ENCODE measurements at regions not wholly inside any gene's neighbourhood (a gene's known extent, or its start where the extent isn't known, plus 50 kb on each side); places are given as distances from the start of the nearest gene placed in this dataset.

- no peaks in the 10 kb centered on the region for H3K27me3 ChIP-seq (replicated peaks)
- no peaks in the 10 kb centered on the region for H3K36me3 ChIP-seq (replicated peaks)
- no peak for DNase-seq
- no peak overlapping the region for H3K27ac ChIP-seq
- in situ Hi-C loops (cut with HindIII; ENCODE audit: low pct_ligation_motif_present, low sequenced_read_pairs), result no loop called here
- no peak overlapping the region for H3K4me3 ChIP-seq (ENCODE audit: low read depth, low read length)
- no peak for TF ChIP-seq CTCF (IDR thresholded peaks at IDR 0.05; ENCODE audit: low read depth, low read length, missing control alignments)
Observed at GRCh38 chr1:169027607-169028320, 78.7 kb upstream of the ATP1B1 start.

- Histone ChIP-seq H3K27me3 (replicated peaks) (no peaks in the 10 kb centered on the region), H3K27ac (no peak overlapping the region), H3K4me3 (ENCODE audit: low read depth, low read length) (no peak overlapping the region), H3K36me3 (replicated peaks) (no peaks in the 10 kb centered on the region)
- DNase-seq, result no peak
- in situ Hi-C loops (cut with HindIII; ENCODE audit: low pct_ligation_motif_present, low sequenced_read_pairs), result no loop called here
- TF ChIP-seq CTCF (IDR thresholded peaks at IDR 0.05; ENCODE audit: low read depth, low read length, missing control alignments), result no peak
Observed at GRCh38 chr1:169031566-169032224, 74.8 kb upstream of the ATP1B1 start.

- Histone ChIP-seq H3K4me3 (ENCODE audit: low read depth, low read length) (no peak overlapping the region), H3K27ac (no peak overlapping the region), H3K27me3 (replicated peaks) (no peaks in the 10 kb centered on the region), H3K36me3 (replicated peaks) (no peaks in the 10 kb centered on the region)
- no peak for DNase-seq
- in situ Hi-C loops (cut with HindIII; ENCODE audit: low pct_ligation_motif_present, low sequenced_read_pairs), result no loop called here
- no peak for TF ChIP-seq CTCF (IDR thresholded peaks at IDR 0.05; ENCODE audit: low read depth, low read length, missing control alignments)
Observed at GRCh38 chr1:169041366-169041765, 65.1 kb upstream of the ATP1B1 start.

- H3K27ac ChIP-seq, result no peak overlapping the region
- H3K36me3 ChIP-seq (replicated peaks), result no peaks in the 10 kb centered on the region
- in situ Hi-C loops (cut with HindIII; ENCODE audit: low pct_ligation_motif_present, low sequenced_read_pairs), result no loop called here
- DNase-seq, result no peak
- H3K4me3 ChIP-seq (ENCODE audit: low read depth, low read length), result no peak overlapping the region
- H3K27me3 ChIP-seq (replicated peaks), result no peaks in the 10 kb centered on the region
- no peak for TF ChIP-seq CTCF (IDR thresholded peaks at IDR 0.05; ENCODE audit: low read depth, low read length, missing control alignments)
Observed at GRCh38 chr1:169042377-169042776, 64.1 kb upstream of the ATP1B1 start.

- no peaks in the 10 kb centered on the region for H3K27me3 ChIP-seq (replicated peaks)
- in situ Hi-C loops (cut with HindIII; ENCODE audit: low pct_ligation_motif_present, low sequenced_read_pairs), result no loop called here
- no peak overlapping the region for H3K4me3 ChIP-seq (ENCODE audit: low read depth, low read length)
- no peak for TF ChIP-seq CTCF (IDR thresholded peaks at IDR 0.05; ENCODE audit: low read depth, low read length, missing control alignments)
- H3K27ac ChIP-seq, result no peak overlapping the region
- no peaks in the 10 kb centered on the region for H3K36me3 ChIP-seq (replicated peaks)
- no peak for DNase-seq
Observed at GRCh38 chr1:169043823-169044222, 62.7 kb upstream of the ATP1B1 start.

Data from brain microvascular endothelial cell (primary cell).